Liver (tissue), 1 donor: ENCODE measurements at regions not wholly inside any gene's neighbourhood (a gene's known extent, or its start where the extent isn't known, plus 50 kb on each side); places are given as distances from the start of the nearest gene placed in this dataset. TPM values are rescaled to one million over a fixed set of nuclear protein-coding genes. Genes with fewer than 3 reads are reported as not detected.

Experiments used
- small RNA-seq: library from RNA; depleted of rRNA; stranded (forward); fragments of <200 nt; gene quantifications from one replicate; pipeline ENCODE3, GENCODE V24; 2014

Small RNAs in the stretch of these regions (small RNA-seq; reads per million reads assigned to genes)
- gene RF00019, result not detected
